ENCODE measurements at regions not wholly inside any gene's neighbourhood (a gene's known extent, or its start where the extent isn't known, plus 50 kb on each side); places are given as distances from the start of the nearest gene placed in this dataset.

DNA sequence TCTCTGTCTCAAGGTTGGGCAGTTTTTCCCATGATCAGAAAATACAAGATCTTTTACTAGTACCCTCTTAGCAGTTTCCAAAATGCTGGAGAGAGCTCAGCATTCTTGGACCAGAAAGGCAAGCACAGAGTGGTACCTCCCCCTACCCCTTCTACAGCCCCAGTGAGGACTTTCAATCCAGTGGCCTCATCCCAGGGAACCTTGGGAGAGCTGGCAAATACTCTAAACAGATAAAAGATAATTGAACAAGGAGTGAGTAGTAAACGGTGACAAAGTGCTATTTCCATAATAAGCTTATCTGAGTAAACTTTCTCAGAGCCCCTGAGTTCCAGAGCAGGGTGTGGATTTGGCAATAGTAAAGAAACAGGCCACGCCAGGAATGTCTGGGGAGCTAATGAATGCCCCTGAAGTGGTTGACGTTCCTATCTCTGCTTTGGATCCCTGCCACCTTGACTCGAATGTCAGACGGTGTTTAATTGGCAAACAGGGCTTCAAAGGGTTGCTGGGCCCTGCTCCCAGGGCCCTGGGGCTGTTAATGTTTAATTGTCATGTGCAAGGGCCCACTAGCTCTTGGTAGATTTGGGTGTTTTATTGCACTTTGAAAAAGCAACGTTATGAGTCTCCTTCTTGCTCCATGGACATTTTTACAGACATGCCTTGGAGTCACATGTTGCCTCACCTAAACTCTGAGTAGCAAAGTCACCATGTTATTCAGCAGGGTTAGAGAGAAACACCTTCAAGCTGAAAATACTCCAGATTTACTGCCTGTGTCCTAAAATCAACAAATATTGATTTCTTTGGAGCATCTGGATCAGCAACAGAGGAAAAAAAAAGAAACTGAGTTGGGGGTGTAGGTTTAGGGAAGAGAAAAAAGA lies 239.9 kb downstream of the CYRIA start:
- H2BK120ac ChIP-seq (ENCODE audit: low read depth, low read length), result no peak overlapping the region
- ChIA-PET CTCF (no interaction called here), POLR2A (ENCODE audit: unreplicated experiment) (no interaction called here)
- H4K8ac ChIP-seq (ENCODE audit: low read depth in 2 of 2, low read length in 2 of 2), result no peak overlapping the region
- H2BK5ac ChIP-seq (ENCODE audit: low read depth, low read length, poor library complexity, severe bottlenecking), result no peak overlapping the region
- no peak overlapping the region for H2AK5ac ChIP-seq (ENCODE audit: low read depth, low read length)
- no peak overlapping the region for H2AFZ ChIP-seq (replicated peaks; ENCODE audit: low read length, poor library complexity)
- dilution Hi-C loops (cut with HindIII; ENCODE audit: low sequenced_read_pairs, unreplicated experiment) (no loop called here), intact Hi-C loops (cut with micrococcal nuclease) (no loop called here), in situ Hi-C loops (cut with MboI; ENCODE audit: low sequenced_read_pairs) (no loop called here)
- H4K20me1 ChIP-seq (ENCODE audit: insufficient read depth, low read length), result no peaks in the 10 kb centered on the region
- no TSS peak for BruUV-seq (replicated peaks)
- H3K27me3 ChIP-seq (ENCODE audit: control insufficient read depth, insufficient read depth, low read length), result no peaks in the 10 kb centered on the region
- H3K56ac ChIP-seq (ENCODE audit: extremely low read depth, insufficient read depth, low read length), result no peak overlapping the region
- no peak overlapping the region for H3K9ac ChIP-seq (ENCODE audit: low read depth, low read length)
- no peak overlapping the region for H3K14ac ChIP-seq (replicated peaks; ENCODE audit: low read depth, low read length)
- DNase-seq (no peak), ATAC-seq (ENCODE audit: low read depth) (no peak)
- H4K91ac ChIP-seq (ENCODE audit: insufficient read depth, low read depth, low read length), result no peak overlapping the region
- no peak overlapping the region for H4K5ac ChIP-seq (ENCODE audit: low read depth, low read length)
- H3K79me1 ChIP-seq (ENCODE audit: low read depth in 1 of 2, low read length in 2 of 2), result no peaks in the 10 kb centered on the region
- H3K9me1 ChIP-seq (ENCODE audit: insufficient read depth, low read length), result no peaks in the 10 kb centered on the region
- no peak overlapping the region for H3K23ac ChIP-seq (ENCODE audit: low read depth, low read length)
- no peak overlapping the region for H2BK15ac ChIP-seq (ENCODE audit: low read depth, low read length)
- H3K36me3 ChIP-seq (ENCODE audit: control insufficient read depth, insufficient read depth, low read length), result no peaks in the 10 kb centered on the region
- H3K18ac ChIP-seq (ENCODE audit: low read depth, low read length), result no peak overlapping the region
- no peak overlapping the region for H3K4me2 ChIP-seq (ENCODE audit: low read depth, low read length)
- no peak overlapping the region for H3K4ac ChIP-seq (ENCODE audit: low read depth, low read length)
- H2AK9ac ChIP-seq (replicated peaks; ENCODE audit: low read depth, low read length, poor library complexity), result no peak overlapping the region
- no peak overlapping the region for H3K27ac ChIP-seq (ENCODE audit: insufficient read depth, low read length)
- H3K9me3 ChIP-seq (ENCODE audit: control insufficient read depth, insufficient read depth, low read length), result peaks cover 12% of the 10 kb centered on the region
- no peak overlapping the region for H2BK20ac ChIP-seq (ENCODE audit: low read depth, low read length)
- TF ChIP-seq RFX5 (IDR thresholded peaks at IDR 0.05; ENCODE audit: low read depth, low read length), result no peak
- TF ChIP-seq, protein P1, sequence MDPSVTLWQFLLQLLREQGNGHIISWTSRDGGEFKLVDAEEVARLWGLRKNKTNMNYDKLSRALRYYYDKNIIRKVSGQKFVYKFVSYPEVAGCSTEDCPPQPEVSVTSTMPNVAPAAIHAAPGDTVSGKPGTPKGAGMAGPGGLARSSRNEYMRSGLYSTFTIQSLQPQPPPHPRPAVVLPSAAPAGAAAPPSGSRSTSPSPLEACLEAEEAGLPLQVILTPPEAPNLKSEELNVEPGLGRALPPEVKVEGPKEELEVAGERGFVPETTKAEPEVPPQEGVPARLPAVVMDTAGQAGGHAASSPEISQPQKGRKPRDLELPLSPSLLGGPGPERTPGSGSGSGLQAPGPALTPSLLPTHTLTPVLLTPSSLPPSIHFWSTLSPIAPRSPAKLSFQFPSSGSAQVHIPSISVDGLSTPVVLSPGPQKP (IDR thresholded peaks at IDR 0.05; ENCODE audit: borderline replicate concordance, low read depth, low read length), result no peak
- no peak for TF ChIP-seq RAD21 (IDR thresholded peaks at IDR 0.05; ENCODE audit: low read length)
- TF ChIP-seq CEBPB (IDR thresholded peaks at IDR 0.05; ENCODE audit: low read depth, low read length), result no peak
- TF ChIP-seq CHD1 (IDR thresholded peaks at IDR 0.05; ENCODE audit: low read depth, low read length), result no peak
- TF ChIP-seq, protein P2, sequence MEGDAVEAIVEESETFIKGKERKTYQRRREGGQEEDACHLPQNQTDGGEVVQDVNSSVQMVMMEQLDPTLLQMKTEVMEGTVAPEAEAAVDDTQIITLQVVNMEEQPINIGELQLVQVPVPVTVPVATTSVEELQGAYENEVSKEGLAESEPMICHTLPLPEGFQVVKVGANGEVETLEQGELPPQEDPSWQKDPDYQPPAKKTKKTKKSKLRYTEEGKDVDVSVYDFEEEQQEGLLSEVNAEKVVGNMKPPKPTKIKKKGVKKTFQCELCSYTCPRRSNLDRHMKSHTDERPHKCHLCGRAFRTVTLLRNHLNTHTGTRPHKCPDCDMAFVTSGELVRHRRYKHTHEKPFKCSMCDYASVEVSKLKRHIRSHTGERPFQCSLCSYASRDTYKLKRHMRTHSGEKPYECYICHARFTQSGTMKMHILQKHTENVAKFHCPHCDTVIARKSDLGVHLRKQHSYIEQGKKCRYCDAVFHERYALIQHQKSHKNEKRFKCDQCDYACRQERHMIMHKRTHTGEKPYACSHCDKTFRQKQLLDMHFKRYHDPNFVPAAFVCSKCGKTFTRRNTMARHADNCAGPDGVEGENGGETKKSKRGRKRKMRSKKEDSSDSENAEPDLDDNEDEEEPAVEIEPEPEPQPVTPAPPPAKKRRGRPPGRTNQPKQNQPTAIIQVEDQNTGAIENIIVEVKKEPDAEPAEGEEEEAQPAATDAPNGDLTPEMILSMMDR (conservative IDR thresholded peaks at IDR 0.05; ENCODE audit: low read depth, low read length), result no peak
- TF ChIP-seq FOS (IDR thresholded peaks at IDR 0.05; ENCODE audit: low read depth, low read length), result no peak
- TF ChIP-seq RCOR1 (IDR thresholded peaks at IDR 0.05; ENCODE audit: insufficient replicate concordance, low read length), result no peak
- TF ChIP-seq, protein P3, sequence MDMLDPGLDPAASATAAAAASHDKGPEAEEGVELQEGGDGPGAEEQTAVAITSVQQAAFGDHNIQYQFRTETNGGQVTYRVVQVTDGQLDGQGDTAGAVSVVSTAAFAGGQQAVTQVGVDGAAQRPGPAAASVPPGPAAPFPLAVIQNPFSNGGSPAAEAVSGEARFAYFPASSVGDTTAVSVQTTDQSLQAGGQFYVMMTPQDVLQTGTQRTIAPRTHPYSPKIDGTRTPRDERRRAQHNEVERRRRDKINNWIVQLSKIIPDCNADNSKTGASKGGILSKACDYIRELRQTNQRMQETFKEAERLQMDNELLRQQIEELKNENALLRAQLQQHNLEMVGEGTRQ (IDR thresholded peaks at IDR 0.05; ENCODE audit: low read depth, low read length), result no peak
- TF ChIP-seq POLR2A (IDR thresholded peaks at IDR 0.05; ENCODE audit: low read depth, low read length), result no peak
- TF ChIP-seq NFE2L2 (IDR thresholded peaks at IDR 0.05; ENCODE audit: low read depth, low read length), result no peak
- no peak for TF ChIP-seq MAFK (IDR thresholded peaks at IDR 0.05; ENCODE audit: low read depth, low read length)
- no peak for TF ChIP-seq MXI1 (IDR thresholded peaks at IDR 0.05; ENCODE audit: borderline replicate concordance, low read depth, low read length)
- TF ChIP-seq MAZ (IDR thresholded peaks at IDR 0.05; ENCODE audit: borderline replicate concordance, low read depth, low read length), result no peak
- TF ChIP-seq BHLHE40 (IDR thresholded peaks at IDR 0.05; ENCODE audit: low read depth, low read length), result no peak
- H3K4me1 ChIP-seq (ENCODE audit: control insufficient read depth, insufficient read depth, low read length), result no peaks in the 10 kb centered on the region
- 6% methylated on average over 3 of the region's 6 CpGs; no CpG with 5 or more reads in 1 of the 2 experiments for WGBS, 2 experiments (ENCODE audit: extremely low coverage in 2 of 2, insufficient read length in 1 of 2)
- no peak overlapping the region for H3K4me3 ChIP-seq (ENCODE audit: insufficient read depth, low read depth, low read length)

Data from IMR-90 (cell line).